WTC11 (cell line): ENCODE measurements at regions not wholly inside any gene's neighbourhood (a gene's known extent, or its start where the extent isn't known, plus 50 kb on each side); places are given as distances from the start of the nearest gene placed in this dataset.

Experiments
- CREB1 ChIP-seq: sonication (generic); formaldehyde crosslinking; IDR thresholded peaks from 2 replicates; pipeline ENCODE4 v1.8.0; 2023; ENCODE audit warnings: mild to moderate bottlenecking, missing genetic modification reagents
- FOXJ3 ChIP-seq: sonication (generic); formaldehyde crosslinking; IDR thresholded peaks from 2 replicates; pipeline ENCODE4 v1.9.0; 2021; ENCODE audit warnings: missing genetic modification reagents, mild to moderate bottlenecking, borderline replicate concordance
- IRF2 ChIP-seq: sonication (generic); formaldehyde crosslinking; IDR thresholded peaks from 2 replicates; pipeline ENCODE4 v1.8.0; 2022; ENCODE audit warnings: low read depth, missing genetic modification reagents, borderline replicate concordance
- JUN ChIP-seq: sonication (generic); formaldehyde crosslinking; IDR thresholded peaks from 2 replicates; pipeline ENCODE4 v1.8.0; 2023; ENCODE audit warnings: mild to moderate bottlenecking, missing genetic modification reagents
- NFYB ChIP-seq: sonication (generic); formaldehyde crosslinking; conservative IDR thresholded peaks from 2 replicates; pipeline ENCODE4 v1.8.0; 2022; ENCODE audit warnings: low read depth, missing genetic modification reagents
- ZNF219 ChIP-seq: sonication (generic); formaldehyde crosslinking; IDR thresholded peaks from 2 replicates; pipeline ENCODE4 v1.8.0; 2023; ENCODE audit warnings: missing genetic modification reagents, mild to moderate bottlenecking, borderline replicate concordance
- TF ChIP-seq, protein P1 (sequence below): fragments of 200-600 bp; IDR thresholded peaks from 2 replicates; pipeline ENCODE4 v1.8.0; 2022; ENCODE audit warnings: antibody characterized with exemption
- TF ChIP-seq, protein P2 (sequence below): sonication (generic); formaldehyde crosslinking; IDR thresholded peaks from 2 replicates; pipeline ENCODE4 v1.8.1; 2023; ENCODE audit warnings: mild to moderate bottlenecking, missing genetic modification reagents, moderate library complexity
- TF ChIP-seq, protein P3 (sequence below): sonication (generic); formaldehyde crosslinking; IDR thresholded peaks from 2 replicates; pipeline ENCODE4 v1.8.1; 2022; ENCODE audit warnings: low read depth, missing genetic modification reagents, borderline replicate concordance
- TF ChIP-seq, protein P4 (sequence below): sonication (generic); formaldehyde crosslinking; IDR thresholded peaks from 2 replicates; pipeline ENCODE4 v1.8.0; 2022; ENCODE audit warnings: mild to moderate bottlenecking, missing genetic modification reagents

DNA sequence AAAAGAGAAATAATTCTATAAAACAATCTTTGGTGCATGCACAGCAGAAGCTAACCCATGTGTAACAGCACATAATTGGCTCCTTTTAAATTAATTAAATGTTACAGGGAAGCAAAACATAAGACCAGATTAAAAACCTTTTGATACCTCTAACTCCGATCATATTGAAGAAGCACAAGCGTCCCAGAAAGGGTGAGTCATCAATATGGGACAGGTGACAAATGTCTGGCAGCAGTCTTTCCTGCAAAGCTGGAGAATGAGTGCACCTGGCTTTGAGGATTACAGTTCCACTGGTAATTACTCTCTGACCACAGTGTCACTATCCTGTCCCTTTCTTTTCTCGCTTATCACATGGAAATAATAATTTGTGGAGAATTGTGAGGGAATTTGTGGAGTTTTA lies 94.6 kb downstream of the FAM9B start:
- no peak for TF ChIP-seq JUN (CRISPR knock-in tag)
- TF ChIP-seq, protein P1, sequence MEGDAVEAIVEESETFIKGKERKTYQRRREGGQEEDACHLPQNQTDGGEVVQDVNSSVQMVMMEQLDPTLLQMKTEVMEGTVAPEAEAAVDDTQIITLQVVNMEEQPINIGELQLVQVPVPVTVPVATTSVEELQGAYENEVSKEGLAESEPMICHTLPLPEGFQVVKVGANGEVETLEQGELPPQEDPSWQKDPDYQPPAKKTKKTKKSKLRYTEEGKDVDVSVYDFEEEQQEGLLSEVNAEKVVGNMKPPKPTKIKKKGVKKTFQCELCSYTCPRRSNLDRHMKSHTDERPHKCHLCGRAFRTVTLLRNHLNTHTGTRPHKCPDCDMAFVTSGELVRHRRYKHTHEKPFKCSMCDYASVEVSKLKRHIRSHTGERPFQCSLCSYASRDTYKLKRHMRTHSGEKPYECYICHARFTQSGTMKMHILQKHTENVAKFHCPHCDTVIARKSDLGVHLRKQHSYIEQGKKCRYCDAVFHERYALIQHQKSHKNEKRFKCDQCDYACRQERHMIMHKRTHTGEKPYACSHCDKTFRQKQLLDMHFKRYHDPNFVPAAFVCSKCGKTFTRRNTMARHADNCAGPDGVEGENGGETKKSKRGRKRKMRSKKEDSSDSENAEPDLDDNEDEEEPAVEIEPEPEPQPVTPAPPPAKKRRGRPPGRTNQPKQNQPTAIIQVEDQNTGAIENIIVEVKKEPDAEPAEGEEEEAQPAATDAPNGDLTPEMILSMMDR = no peak
- TF ChIP-seq, protein P2, sequence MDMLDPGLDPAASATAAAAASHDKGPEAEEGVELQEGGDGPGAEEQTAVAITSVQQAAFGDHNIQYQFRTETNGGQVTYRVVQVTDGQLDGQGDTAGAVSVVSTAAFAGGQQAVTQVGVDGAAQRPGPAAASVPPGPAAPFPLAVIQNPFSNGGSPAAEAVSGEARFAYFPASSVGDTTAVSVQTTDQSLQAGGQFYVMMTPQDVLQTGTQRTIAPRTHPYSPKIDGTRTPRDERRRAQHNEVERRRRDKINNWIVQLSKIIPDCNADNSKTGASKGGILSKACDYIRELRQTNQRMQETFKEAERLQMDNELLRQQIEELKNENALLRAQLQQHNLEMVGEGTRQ (CRISPR knock-in tag) = no peak
- TF ChIP-seq, protein P3, sequence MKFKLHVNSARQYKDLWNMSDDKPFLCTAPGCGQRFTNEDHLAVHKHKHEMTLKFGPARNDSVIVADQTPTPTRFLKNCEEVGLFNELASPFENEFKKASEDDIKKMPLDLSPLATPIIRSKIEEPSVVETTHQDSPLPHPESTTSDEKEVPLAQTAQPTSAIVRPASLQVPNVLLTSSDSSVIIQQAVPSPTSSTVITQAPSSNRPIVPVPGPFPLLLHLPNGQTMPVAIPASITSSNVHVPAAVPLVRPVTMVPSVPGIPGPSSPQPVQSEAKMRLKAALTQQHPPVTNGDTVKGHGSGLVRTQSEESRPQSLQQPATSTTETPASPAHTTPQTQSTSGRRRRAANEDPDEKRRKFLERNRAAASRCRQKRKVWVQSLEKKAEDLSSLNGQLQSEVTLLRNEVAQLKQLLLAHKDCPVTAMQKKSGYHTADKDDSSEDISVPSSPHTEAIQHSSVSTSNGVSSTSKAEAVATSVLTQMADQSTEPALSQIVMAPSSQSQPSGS (CRISPR knock-in tag) = no peak
- TF ChIP-seq, protein P4, sequence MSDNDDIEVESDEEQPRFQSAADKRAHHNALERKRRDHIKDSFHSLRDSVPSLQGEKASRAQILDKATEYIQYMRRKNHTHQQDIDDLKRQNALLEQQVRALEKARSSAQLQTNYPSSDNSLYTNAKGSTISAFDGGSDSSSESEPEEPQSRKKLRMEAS (CRISPR knock-in tag) = no peak
- no peak for TF ChIP-seq FOXJ3 (CRISPR knock-in tag)
- no peak for TF ChIP-seq CREB1 (CRISPR knock-in tag)
- no peak for TF ChIP-seq ZNF219 (CRISPR knock-in tag)
- no peak for TF ChIP-seq IRF2
- TF ChIP-seq NFYB = no peak
